DMS 273 treated with DMSO at 0.1 percent for 48 hours (cell line): ENCODE measurements at regions not wholly inside any gene's neighbourhood (a gene's known extent, or its start where the extent isn't known, plus 50 kb on each side); places are given as distances from the start of the nearest gene placed in this dataset.

Source experiments
- DNase-seq: peaks from one replicate; lab custom pipeline; 2025; lab: John Stamatoyannopoulos, UW

DNA sequence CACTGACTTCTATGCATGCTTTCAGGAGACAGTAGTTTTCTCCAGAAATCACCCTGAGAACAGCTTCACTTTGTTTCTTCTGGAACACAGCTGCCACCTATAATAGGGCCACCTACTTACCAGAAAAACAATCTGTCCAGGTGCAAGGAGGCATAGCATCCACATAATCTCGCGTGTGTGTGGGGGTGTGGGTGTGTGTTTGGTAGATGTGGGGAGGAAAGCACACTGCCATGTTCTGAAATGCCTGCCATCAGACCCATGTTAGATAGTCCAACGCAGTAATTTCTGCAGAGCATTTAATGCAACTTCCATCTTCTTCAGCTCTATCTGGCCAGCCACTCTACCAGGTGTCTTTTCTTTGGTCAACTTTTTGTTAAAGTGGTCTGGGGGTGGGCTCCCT lies 102.9 kb downstream of the ACER2 start:
- no peak for DNase-seq

DNA sequence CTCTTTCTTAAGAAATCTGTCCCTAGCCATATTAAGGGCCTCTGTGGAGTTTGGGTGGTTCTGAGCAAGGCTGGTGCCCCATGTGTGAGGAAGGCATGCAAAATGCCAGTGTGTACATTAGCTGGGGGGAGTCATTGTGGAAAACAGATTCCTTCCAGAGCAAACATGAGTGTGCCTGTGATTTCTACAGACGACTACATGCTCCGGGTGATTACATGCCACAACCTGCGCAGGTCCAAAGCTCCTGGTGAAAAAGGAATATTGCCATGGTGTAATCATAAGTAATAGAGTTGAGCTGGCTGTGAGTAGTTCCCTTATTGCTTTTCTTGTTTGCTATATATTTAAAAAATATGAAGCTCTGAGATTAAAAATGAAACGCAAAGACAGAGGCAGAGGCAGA lies 102.1 kb downstream of the ACER2 start:
- DNase-seq = no peak
